Naive thymus-derived CD4-positive, alpha-beta T cell (primary cell): ENCODE measurements at regions not wholly inside any gene's neighbourhood (a gene's known extent, or its start where the extent isn't known, plus 50 kb on each side); places are given as distances from the start of the nearest gene placed in this dataset.

Source experiments
- ATAC-seq: fragments of 150-1000 bp; cut with Tn5 transposase; 2 replicates; pipeline ENCODE4 v1.10.0; 2021; ENCODE audit warnings: mild to moderate bottlenecking, moderate library complexity
- CTCF ChIA-PET: fragments of 350-600 bp; sonication (Branson Sonifier 250); formaldehyde crosslinking; loops from one replicate; lab custom pipeline; 2021; ENCODE audit warnings: antibody characterized with exemption; lab: Charles Lee
- POLR2A ChIA-PET: fragments of 350-600 bp; sonication (Branson Sonifier 250); formaldehyde crosslinking; loops from one replicate; lab custom pipeline; 2021; ENCODE audit warnings: antibody characterized with exemption, inconsistent platforms; lab: Charles Lee
- DNase-seq, 9 donors: peaks; one replicate each; pipeline versions ENCODE4 v3.0.0 to v3.0.0-alpha.2; 2020 to 2022; ENCODE audit warnings: mixed read lengths in 1 of 9
- H3K27ac ChIP-seq: one replicate; pipeline ENCODE4 v1.7.0; 2013; ENCODE audit warnings: mild to moderate bottlenecking, low read depth, low read length, moderate library complexity
- H3K27me3 ChIP-seq, 2 donors: one replicate each; pipeline ENCODE4 v1.7.0; 2013; ENCODE audit warnings: low read length in 2 of 2, mild to moderate bottlenecking in 2 of 2, moderate library complexity in 2 of 2; ENCODE audit not compliant: control insufficient read depth in 2 of 2, insufficient read depth in 2 of 2
- H3K36me3 ChIP-seq, 3 experiments: 1 replicate in 2 of 3; 2 replicates in 1 of 3; pipeline ENCODE4 v1.7.0; 2013; ENCODE audit warnings: low read length in 3 of 3, mild to moderate bottlenecking in 3 of 3, moderate library complexity in 1 of 3; ENCODE audit not compliant: insufficient read depth in 3 of 3, control insufficient read depth in 2 of 3
- H3K4me1 ChIP-seq, 2 donors: one replicate each; pipeline ENCODE4 v1.7.0; 2013; ENCODE audit warnings: low read length in 2 of 2, mild to moderate bottlenecking in 2 of 2, moderate library complexity in 1 of 2; ENCODE audit not compliant: control insufficient read depth in 2 of 2, insufficient read depth in 2 of 2
- H3K4me3 ChIP-seq: 2 replicates; pipeline ENCODE4 v1.7.0; 2013; ENCODE audit warnings: mild to moderate bottlenecking, low read length
- H3K9me3 ChIP-seq, 3 experiments: 1 replicate in 2 of 3; 2 replicates in 1 of 3; pipeline ENCODE4 v1.7.0; 2013; ENCODE audit warnings: low read length in 3 of 3; ENCODE audit not compliant: control insufficient read depth in 2 of 3
- H3K27ac Mint-ChIP-seq, 9 donors: one replicate each; pipeline ENCODE4 v1.8.0; 2020 to 2022; ENCODE audit warnings: mixed read lengths in 9 of 9, mild to moderate bottlenecking in 8 of 9, moderate library complexity in 5 of 9, inconsistent platforms in 2 of 9
- H3K27me3 Mint-ChIP-seq, 5 donors: one replicate each; pipeline ENCODE4 v1.8.0; 2021 to 2022; ENCODE audit warnings: mixed read lengths in 5 of 5, mild to moderate bottlenecking in 1 of 5
- H3K36me3 Mint-ChIP-seq, 5 donors: one replicate each; pipeline ENCODE4 v1.8.0; 2020 to 2022; ENCODE audit warnings: mixed read lengths in 5 of 5, mild to moderate bottlenecking in 3 of 5, inconsistent platforms in 1 of 5
- H3K4me1 Mint-ChIP-seq, 7 donors: one replicate each; pipeline ENCODE4 v1.8.0; 2020 to 2022; ENCODE audit warnings: mixed read lengths in 7 of 7, mild to moderate bottlenecking in 3 of 7, inconsistent platforms in 1 of 7
- H3K4me3 Mint-ChIP-seq, 10 donors: one replicate each; pipeline ENCODE4 v1.8.0; 2020 to 2022; ENCODE audit warnings: mild to moderate bottlenecking in 10 of 10, mixed read lengths in 10 of 10, moderate library complexity in 6 of 10, inconsistent platforms in 2 of 10
- H3K9me3 Mint-ChIP-seq, 11 donors: one replicate each; pipeline ENCODE4 v1.8.0; 2020 to 2022; ENCODE audit warnings: mixed read lengths in 11 of 11, mild to moderate bottlenecking in 4 of 11, inconsistent platforms in 1 of 11, moderate library complexity in 1 of 11
- intact Hi-C, 2 donors: fragments of 100-400 bp; cut with micrococcal nuclease; formaldehyde crosslinking; loops; one replicate each; pipeline ENCODE4 v1.15.1; 2023

DNA sequence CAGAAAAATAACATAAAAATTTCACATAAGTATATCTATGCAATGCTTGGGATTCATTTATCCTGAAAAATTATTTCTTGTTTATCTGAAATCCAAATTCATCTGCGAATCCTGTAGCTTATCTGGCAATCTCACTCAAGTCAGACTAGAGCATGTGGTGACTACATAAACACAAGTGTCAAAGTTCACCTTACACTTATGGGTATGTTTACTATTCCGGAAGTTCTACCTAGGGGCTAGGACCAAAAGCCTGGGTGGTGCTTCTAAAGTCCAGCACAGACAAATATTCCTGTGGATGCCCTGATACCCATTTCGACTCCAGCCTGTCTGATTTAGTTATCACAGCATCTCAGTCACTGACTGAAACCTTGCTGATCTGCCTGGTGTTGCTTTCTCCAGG lies 364.0 kb downstream of the METTL4 start:
- no peak overlapping the region for H3K27ac ChIP-seq
- H3K4me1 ChIP-seq, result no peaks in the 10 kb centered on the region
- no peaks in the 10 kb centered on the region for H3K36me3 Mint-ChIP-seq
- peaks cover 0 to 2% (median 0%) of the 10 kb centered on the region in 7 donors for H3K4me1 Mint-ChIP-seq
- peaks cover 0 to 23% (median 14%) of the 10 kb centered on the region in 5 donors for H3K27me3 Mint-ChIP-seq
- H3K9me3 Mint-ChIP-seq, result peaks cover 0 to 5% (median 0%) of the 10 kb centered on the region in 11 donors
- DNase-seq, result no peak
- no peaks in the 10 kb centered on the region for H3K27me3 ChIP-seq
- H3K27ac Mint-ChIP-seq, result no peak overlapping the region
- intact Hi-C loops, result no loop called here
- no peaks in the 10 kb centered on the region for H3K36me3 ChIP-seq
- no peak for ATAC-seq
- POLR2A ChIA-PET, result no interaction called here
- no peak overlapping the region for H3K4me3 ChIP-seq
- CTCF ChIA-PET, result no interaction called here
- H3K9me3 ChIP-seq, result no peaks in the 10 kb centered on the region
- no peak overlapping the region for H3K4me3 Mint-ChIP-seq

DNA sequence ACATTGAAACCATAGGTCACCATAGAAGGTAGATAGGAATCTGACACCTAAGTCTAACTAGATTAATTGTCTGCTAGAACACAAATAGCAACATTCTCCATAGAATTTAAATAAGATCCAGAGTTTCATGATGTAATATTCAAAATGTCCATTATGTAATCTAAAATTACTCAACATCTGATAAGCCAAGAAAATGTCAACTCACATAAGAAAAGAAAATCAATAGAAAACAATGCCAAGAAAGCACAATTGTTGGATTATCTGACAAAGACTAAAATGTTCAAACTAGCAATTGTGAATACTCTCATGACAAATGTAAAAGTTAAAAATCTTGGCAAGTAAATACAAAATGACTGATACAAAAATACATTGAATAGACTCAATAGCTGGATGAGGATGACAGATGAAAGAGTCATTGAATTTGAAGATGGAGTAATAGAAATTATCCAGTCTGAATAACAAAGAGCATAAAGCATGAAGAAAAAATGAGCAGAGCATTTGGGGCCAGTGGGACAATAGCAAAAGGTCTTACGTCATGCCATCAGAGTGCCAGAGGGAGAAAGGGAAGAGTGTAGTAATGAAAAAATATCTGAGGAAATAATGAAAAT lies 358.6 kb downstream of the METTL4 start:
- Histone ChIP-seq H3K27me3 (no peaks in the 10 kb centered on the region), H3K9me3 (no peaks in the 10 kb centered on the region), H3K4me3 (no peak overlapping the region), H3K27ac (no peak overlapping the region), H3K36me3 (no peaks in the 10 kb centered on the region), H3K4me1 (no peaks in the 10 kb centered on the region)
- intact Hi-C loops, result no loop called here
- Mint-ChIP-seq H3K4me3 (no peak overlapping the region), H3K9me3 (peaks cover 0 to 19% (median 5%) of the 10 kb centered on the region in 11 donors), H3K4me1 (peaks cover 0 to 2% (median 0%) of the 10 kb centered on the region in 7 donors), H3K27me3 (peaks cover 0 to 48% (median 9%) of the 10 kb centered on the region in 5 donors), H3K27ac (no peak overlapping the region), H3K36me3 (no peaks in the 10 kb centered on the region)
- no peak for DNase-seq
- no peak for ATAC-seq
- POLR2A ChIA-PET, result no interaction called here
- CTCF ChIA-PET, result no interaction called here

GRCh38 chr18:2213905-2214304 lies 357.4 kb downstream of the METTL4 start:
- ATAC-seq, result no peak
- Histone ChIP-seq H3K4me3 (no peak overlapping the region), H3K27ac (no peak overlapping the region), H3K27me3 (no peaks in the 10 kb centered on the region), H3K36me3 (no peaks in the 10 kb centered on the region), H3K4me1 (no peaks in the 10 kb centered on the region), H3K9me3 (no peaks in the 10 kb centered on the region)
- CTCF ChIA-PET, result no interaction called here
- peaks cover 0 to 2% (median 0%) of the 10 kb centered on the region in 7 donors for H3K4me1 Mint-ChIP-seq
- intact Hi-C loops, result no loop called here
- no peak overlapping the region for H3K4me3 Mint-ChIP-seq
- no peak overlapping the region for H3K27ac Mint-ChIP-seq
- peaks cover 0 to 19% (median 5%) of the 10 kb centered on the region in 11 donors for H3K9me3 Mint-ChIP-seq
- peaks cover 8 to 45% (median 14%) of the 10 kb centered on the region in 5 donors for H3K27me3 Mint-ChIP-seq
- H3K36me3 Mint-ChIP-seq, result no peaks in the 10 kb centered on the region
- no peak for DNase-seq
- POLR2A ChIA-PET, result no interaction called here

GRCh38 chr18:2217356-2217755 lies 353.9 kb downstream of the METTL4 start:
- Mint-ChIP-seq H3K27ac (no peak overlapping the region), H3K36me3 (no peaks in the 10 kb centered on the region), H3K4me1 (no peaks in the 10 kb centered on the region), H3K9me3 (peaks cover 0 to 17% (median 4%) of the 10 kb centered on the region in 11 donors), H3K27me3 (peaks cover 13 to 48% (median 28%) of the 10 kb centered on the region in 5 donors), H3K4me3 (no peak overlapping the region)
- no peaks in the 10 kb centered on the region for H3K36me3 ChIP-seq
- no peak for DNase-seq
- no peaks in the 10 kb centered on the region for H3K27me3 ChIP-seq
- no peak overlapping the region for H3K4me3 ChIP-seq
- H3K4me1 ChIP-seq, result no peaks in the 10 kb centered on the region
- POLR2A ChIA-PET, result no interaction called here
- intact Hi-C loops, result no loop called here
- no peak for ATAC-seq
- H3K9me3 ChIP-seq, result no peaks in the 10 kb centered on the region
- no peak overlapping the region for H3K27ac ChIP-seq
- CTCF ChIA-PET, result no interaction called here

DNA sequence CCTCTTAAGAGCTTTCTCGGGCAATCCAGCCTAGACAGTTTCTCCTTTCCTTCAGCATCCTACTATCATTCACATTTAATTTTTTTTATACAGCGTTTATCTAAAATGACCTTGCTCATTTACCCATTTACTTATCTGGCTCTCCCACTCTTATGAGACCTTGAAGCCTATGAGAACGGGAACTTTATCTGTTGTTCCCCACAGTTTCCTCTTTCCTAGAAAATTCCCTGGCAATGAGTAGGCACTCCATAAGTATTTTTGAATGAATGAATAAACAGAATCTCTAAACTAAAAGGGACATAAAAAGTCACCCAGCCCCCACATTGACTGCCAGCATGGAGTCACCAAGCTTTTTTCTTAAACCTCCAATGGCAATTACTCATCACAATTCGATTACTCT lies 353.2 kb downstream of the METTL4 start:
- no peaks in the 10 kb centered on the region for H3K36me3 ChIP-seq
- CTCF ChIA-PET, result no interaction called here
- intact Hi-C loops, result no loop called here
- Mint-ChIP-seq H3K4me3 (no peak overlapping the region), H3K9me3 (peaks cover 0 to 10% (median 4%) of the 10 kb centered on the region in 11 donors), H3K36me3 (no peaks in the 10 kb centered on the region), H3K27me3 (peaks cover 13 to 42% (median 28%) of the 10 kb centered on the region in 5 donors), H3K4me1 (no peaks in the 10 kb centered on the region), H3K27ac (no peak overlapping the region)
- DNase-seq, result no peak
- no peaks in the 10 kb centered on the region for H3K4me1 ChIP-seq
- no peaks in the 10 kb centered on the region for H3K9me3 ChIP-seq
- POLR2A ChIA-PET, result no interaction called here
- ATAC-seq, result no peak
- no peak overlapping the region for H3K27ac ChIP-seq
- no peaks in the 10 kb centered on the region for H3K27me3 ChIP-seq
- H3K4me3 ChIP-seq, result no peak overlapping the region

DNA sequence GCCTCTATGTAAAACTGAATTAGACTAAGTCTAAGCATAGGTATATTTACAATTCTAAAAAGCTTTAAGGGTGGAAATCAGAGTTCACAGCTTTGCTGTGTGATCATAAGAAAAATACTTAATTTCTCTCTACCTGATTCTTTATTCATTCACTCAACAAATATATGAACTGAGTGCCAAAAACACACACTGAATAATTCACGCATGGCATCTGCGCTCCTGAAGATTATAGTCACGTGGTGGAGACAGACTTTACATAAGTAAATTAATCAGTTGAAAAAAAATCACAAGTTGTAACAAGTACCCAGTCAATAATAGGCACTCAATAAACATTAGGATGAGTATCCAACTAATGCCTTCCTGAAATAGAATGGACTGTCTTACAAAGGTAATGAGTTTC lies 351.6 kb downstream of the METTL4 start:
- DNase-seq (no peak), ATAC-seq (no peak)
- Mint-ChIP-seq H3K9me3 (peaks cover 0 to 4% (median 0%) of the 10 kb centered on the region in 11 donors), H3K27ac (no peak overlapping the region), H3K4me3 (no peak overlapping the region), H3K4me1 (no peaks in the 10 kb centered on the region), H3K27me3 (peaks cover 14 to 41% (median 22%) of the 10 kb centered on the region in 5 donors), H3K36me3 (no peaks in the 10 kb centered on the region)
- Histone ChIP-seq H3K4me1 (no peaks in the 10 kb centered on the region), H3K4me3 (no peak overlapping the region), H3K9me3 (no peaks in the 10 kb centered on the region), H3K27me3 (no peaks in the 10 kb centered on the region), H3K36me3 (no peaks in the 10 kb centered on the region), H3K27ac (no peak overlapping the region)
- CTCF ChIA-PET, result no interaction called here
- intact Hi-C loops, result no loop called here
- POLR2A ChIA-PET, result no interaction called here
